ENCODE measurements at regions not wholly inside any gene's neighbourhood (a gene's known extent, or its start where the extent isn't known, plus 50 kb on each side); places are given as distances from the start of the nearest gene placed in this dataset.

- no peak for TF ChIP-seq CTCF (conservative IDR thresholded peaks at IDR 0.05)
- Mint-ChIP-seq H3K9me3 (no peaks in the 10 kb centered on the region), H3K4me3 (no peak overlapping the region), H3K27me3 (peaks cover 95% of the 10 kb centered on the region), H3K4me1 (ENCODE audit: unreplicated experiment) (peaks cover 7% of the 10 kb centered on the region), H3K27ac (no peak overlapping the region), H3K36me3 (no peaks in the 10 kb centered on the region)
- DNase-seq (ENCODE audit: extremely low spot score, unreplicated experiment), result no peak
These were observed 63.0 kb upstream of the POLG start for GRCh38 chr15:89397653-89398023.

- DNase-seq (ENCODE audit: extremely low spot score, unreplicated experiment), result no peak
- H3K9me3 Mint-ChIP-seq, result no peaks in the 10 kb centered on the region
- H3K27me3 Mint-ChIP-seq, result peaks cover 95% of the 10 kb centered on the region
- H3K36me3 Mint-ChIP-seq, result no peaks in the 10 kb centered on the region
- no peak for TF ChIP-seq CTCF (conservative IDR thresholded peaks at IDR 0.05)
- H3K4me1 Mint-ChIP-seq (ENCODE audit: unreplicated experiment), result peaks cover 7% of the 10 kb centered on the region
- H3K4me3 Mint-ChIP-seq, result no peak overlapping the region
- H3K27ac Mint-ChIP-seq, result no peak overlapping the region
These were observed 62.4 kb upstream of the POLG start for GRCh38 chr15:89396723-89397652.

GRCh38 chr15:89395996-89396395 lies 61.4 kb upstream of the POLG start:
- peaks cover 92% of the 10 kb centered on the region for H3K27me3 Mint-ChIP-seq
- H3K4me1 Mint-ChIP-seq (ENCODE audit: unreplicated experiment), result peaks cover 7% of the 10 kb centered on the region
- H3K9me3 Mint-ChIP-seq, result no peaks in the 10 kb centered on the region
- no peak for DNase-seq (ENCODE audit: extremely low spot score, unreplicated experiment)
- no peak for TF ChIP-seq CTCF (conservative IDR thresholded peaks at IDR 0.05)
- H3K36me3 Mint-ChIP-seq, result no peaks in the 10 kb centered on the region
- no peak overlapping the region for H3K27ac Mint-ChIP-seq
- no peak overlapping the region for H3K4me3 Mint-ChIP-seq

GRCh38 chr15:89395461-89395871 lies 60.8 kb upstream of the POLG start:
- no peak for DNase-seq (ENCODE audit: extremely low spot score, unreplicated experiment)
- Mint-ChIP-seq H3K27ac (no peak overlapping the region), H3K9me3 (no peaks in the 10 kb centered on the region), H3K4me3 (no peak overlapping the region), H3K4me1 (ENCODE audit: unreplicated experiment) (peaks cover 7% of the 10 kb centered on the region), H3K27me3 (peaks cover 91% of the 10 kb centered on the region), H3K36me3 (no peaks in the 10 kb centered on the region)
- no peak for TF ChIP-seq CTCF (conservative IDR thresholded peaks at IDR 0.05)

- Mint-ChIP-seq H3K9me3 (no peaks in the 10 kb centered on the region), H3K27ac (no peak overlapping the region), H3K27me3 (peaks cover 94% of the 10 kb centered on the region), H3K4me3 (no peak overlapping the region), H3K36me3 (no peaks in the 10 kb centered on the region), H3K4me1 (ENCODE audit: unreplicated experiment) (peaks cover 7% of the 10 kb centered on the region)
- DNase-seq (ENCODE audit: extremely low spot score, unreplicated experiment), result no peak
- TF ChIP-seq CTCF (conservative IDR thresholded peaks at IDR 0.05), result no peak
These were observed 60.4 kb upstream of the POLG start for GRCh38 chr15:89395031-89395430.
